ENCODE measurements at regions not wholly inside any gene's neighbourhood (a gene's known extent, or its start where the extent isn't known, plus 50 kb on each side); places are given as distances from the start of the nearest gene placed in this dataset.
"Not testable (repeated sequence)": the region's sequence is repeated elsewhere in the genome, so short reads cannot be mapped to it uniquely, and the experiment has no call there.

- DNase-seq, result not testable (repeated sequence)
Measured at GRCh38 chr20:39957911-39958310, 731.1 kb downstream of the MAFB start.

GRCh38 chr20:39954621-39955020 lies 734.4 kb downstream of the MAFB start:
- DNase-seq, result no peak

- no peak for DNase-seq
Measured at GRCh38 chr20:39946931-39947330, 742.1 kb downstream of the MAFB start.

GRCh38 chr20:39946053-39946810 lies 742.8 kb downstream of the MAFB start:
- no peak for DNase-seq

GRCh38 chr20:39944861-39945260 lies 744.2 kb downstream of the MAFB start:
- DNase-seq, result no peak

- no peak for DNase-seq
Measured at GRCh38 chr20:39943336-39943735, 745.7 kb downstream of the MAFB start.

- DNase-seq, result no peak
Measured at GRCh38 chr20:39941245-39941644, 747.8 kb downstream of the MAFB start.

GRCh38 chr20:39939241-39939865 lies 749.7 kb downstream of the MAFB start:
- no peak for DNase-seq

- no peak for DNase-seq
Measured at GRCh38 chr20:39936401-39936800, 752.6 kb downstream of the MAFB start.

- no peak for DNase-seq
Measured at GRCh38 chr20:39935901-39936300, 753.1 kb downstream of the MAFB start.

GRCh38 chr20:39916236-39916765 lies 772.7 kb downstream of the MAFB start:
- DNase-seq, result peak; percentile 36

- no peak for DNase-seq
Measured at GRCh38 chr20:39913274-39913673, 775.8 kb downstream of the MAFB start.

GRCh38 chr20:39911497-39911896 lies 777.5 kb downstream of the MAFB start:
- no peak for DNase-seq

- DNase-seq, result no peak
Measured at GRCh38 chr20:39910536-39910935, 778.5 kb downstream of the MAFB start.

GRCh38 chr20:39909447-39909846 lies 779.6 kb downstream of the MAFB start:
- no peak for DNase-seq

GRCh38 chr20:39904476-39905112 lies 784.4 kb downstream of the MAFB start:
- DNase-seq, result no peak

GRCh38 chr20:39903806-39904465 lies 785.1 kb downstream of the MAFB start:
- DNase-seq, result no peak

GRCh38 chr20:39899881-39900280 lies 789.2 kb downstream of the MAFB start:
- DNase-seq, result no peak

- DNase-seq, result no peak
Measured at GRCh38 chr20:39898467-39898852, 790.6 kb downstream of the MAFB start.

- no peak for DNase-seq
Measured at GRCh38 chr20:39897781-39898466, 791.1 kb downstream of the MAFB start.

GRCh38 chr20:39897058-39897457 lies 792.0 kb downstream of the MAFB start:
- peak; percentile 64 for DNase-seq

GRCh38 chr20:39894067-39894466 lies 795.0 kb downstream of the MAFB start:
- no peak for DNase-seq
